ENCODE measurements at regions not wholly inside any gene's neighbourhood (a gene's known extent, or its start where the extent isn't known, plus 50 kb on each side); places are given as distances from the start of the nearest gene placed in this dataset.

GRCh38 chr1:221002601-221003000 is 123.4 kb downstream of the HLX start:
- TF ChIP-seq CTCF (IDR thresholded peaks at IDR 0.05) (no peak), EZH2 (IDR thresholded peaks at IDR 0.05; ENCODE audit: borderline replicate concordance, insufficient read depth, low read depth, low read length, poor library complexity, severe bottlenecking) (no peak)

Data from B cell (primary cell).